ENCODE measurements at regions not wholly inside any gene's neighbourhood (a gene's known extent, or its start where the extent isn't known, plus 50 kb on each side); places are given as distances from the start of the nearest gene placed in this dataset.

- no peak for DNase-seq
Observed at GRCh38 chr3:150264561-150265279, 143.4 kb upstream of the TSC22D2 start.

- DNase-seq, result no peak
Observed at GRCh38 chr3:150261958-150262357, 146.1 kb upstream of the TSC22D2 start.

GRCh38 chr3:150261418-150261817 is 146.7 kb upstream of the TSC22D2 start:
- no peak for DNase-seq

GRCh38 chr3:150260398-150260710 is 147.7 kb upstream of the TSC22D2 start:
- no peak for DNase-seq

GRCh38 chr3:150259526-150260397 is 148.3 kb upstream of the TSC22D2 start:
- DNase-seq, result no peak

- no peak for DNase-seq
Observed at GRCh38 chr3:150256782-150257181, 151.3 kb upstream of the TSC22D2 start.

GRCh38 chr3:150256318-150256717 is 151.8 kb upstream of the TSC22D2 start:
- DNase-seq, result no peak

- DNase-seq, result no peak
Observed at GRCh38 chr3:150255826-150256225, 152.3 kb upstream of the TSC22D2 start.

GRCh38 chr3:150255413-150255812 is 152.7 kb upstream of the TSC22D2 start:
- DNase-seq, result no peak

GRCh38 chr3:150254309-150254708 is 153.8 kb upstream of the TSC22D2 start:
- DNase-seq, result no peak

GRCh38 chr3:150253622-150254021 is 154.5 kb upstream of the TSC22D2 start:
- DNase-seq, result no peak

- no peak for DNase-seq
Observed at GRCh38 chr3:150252462-150252861, 155.6 kb upstream of the TSC22D2 start.

GRCh38 chr3:150251187-150252062 is 156.7 kb upstream of the TSC22D2 start:
- DNase-seq, result no peak

- no peak for DNase-seq
Observed at GRCh38 chr3:150249779-150250470, 158.2 kb upstream of the TSC22D2 start.

GRCh38 chr3:150248888-150249681 is 159.0 kb upstream of the TSC22D2 start:
- DNase-seq, result no peak

- DNase-seq, result no peak
Observed at GRCh38 chr3:150248116-150248887, 159.8 kb upstream of the TSC22D2 start.

GRCh38 chr3:150247441-150247840 is 160.7 kb upstream of the TSC22D2 start:
- DNase-seq, result no peak

GRCh38 chr3:150243466-150243865 is 164.6 kb upstream of the TSC22D2 start:
- DNase-seq, result no peak

GRCh38 chr3:150242220-150242936 is 165.7 kb upstream of the TSC22D2 start:
- DNase-seq, result no peak

- no peak for DNase-seq
Observed at GRCh38 chr3:150240891-150241290, 167.2 kb upstream of the TSC22D2 start.
